BJ (cell line): ENCODE measurements at regions not wholly inside any gene's neighbourhood (a gene's known extent, or its start where the extent isn't known, plus 50 kb on each side); places are given as distances from the start of the nearest gene placed in this dataset. TPM values are rescaled to one million over a fixed set of nuclear protein-coding genes. Genes with fewer than 3 reads are reported as not detected.

ENCODE experiments used
- CTCF ChIA-PET: fragments of 350-600 bp; formaldehyde crosslinking; extraction: SDS; loops from one replicate; lab custom pipeline; 2021; ENCODE audit warnings: antibody characterized with exemption, inconsistent platforms; lab: Yijun Ruan, JAX
- POLR2A ChIA-PET: fragments of 300-600 bp; sonication (Branson Sonifier 250); formaldehyde crosslinking; extraction: SDS; loops from one replicate; lab custom pipeline; 2021; ENCODE audit warnings: antibody characterized with exemption; lab: Charles Lee
- DNase-seq: peaks from one replicate; pipeline ENCODE4 v3.0.0-alpha.2; 2011; ENCODE audit warnings: low read depth
- H3K27me3 ChIP-seq: 2 replicates; pipeline ENCODE4 v1.6.0; 2011; ENCODE audit warnings: low read length; ENCODE audit not compliant: control insufficient read depth, insufficient read depth
- H3K36me3 ChIP-seq: 2 replicates; pipeline ENCODE4 v1.5.1; 2011; ENCODE audit warnings: low read length; ENCODE audit not compliant: control insufficient read depth, insufficient read depth
- H3K4me3 ChIP-seq: 2 replicates; pipeline ENCODE4 v1.5.1; 2011; ENCODE audit warnings: low read depth, mild to moderate bottlenecking, control low read depth, low read length
- small RNA-seq: library from RNA; depleted of rRNA; stranded (forward); fragments of <200 nt; gene quantifications from one replicate; pipeline ENCODE3, GENCODE V24; 2012; ENCODE audit warnings: low replicate concordance, low read depth; ENCODE audit not compliant: insufficient read length
- TF ChIP-seq, protein P1 (sequence below): IDR thresholded peaks from 2 replicates; pipeline ENCODE4 v1.5.1; 2011; ENCODE audit warnings: low read depth, mild to moderate bottlenecking, control low read depth, inconsistent platforms, low read length, moderate library complexity; ENCODE audit not compliant: insufficient read depth

GRCh38 chr11:15912291-15912690, 444.1 kb downstream of the SOX6 start:
- no peak overlapping the region for H3K4me3 ChIP-seq
- TF ChIP-seq, protein P1, sequence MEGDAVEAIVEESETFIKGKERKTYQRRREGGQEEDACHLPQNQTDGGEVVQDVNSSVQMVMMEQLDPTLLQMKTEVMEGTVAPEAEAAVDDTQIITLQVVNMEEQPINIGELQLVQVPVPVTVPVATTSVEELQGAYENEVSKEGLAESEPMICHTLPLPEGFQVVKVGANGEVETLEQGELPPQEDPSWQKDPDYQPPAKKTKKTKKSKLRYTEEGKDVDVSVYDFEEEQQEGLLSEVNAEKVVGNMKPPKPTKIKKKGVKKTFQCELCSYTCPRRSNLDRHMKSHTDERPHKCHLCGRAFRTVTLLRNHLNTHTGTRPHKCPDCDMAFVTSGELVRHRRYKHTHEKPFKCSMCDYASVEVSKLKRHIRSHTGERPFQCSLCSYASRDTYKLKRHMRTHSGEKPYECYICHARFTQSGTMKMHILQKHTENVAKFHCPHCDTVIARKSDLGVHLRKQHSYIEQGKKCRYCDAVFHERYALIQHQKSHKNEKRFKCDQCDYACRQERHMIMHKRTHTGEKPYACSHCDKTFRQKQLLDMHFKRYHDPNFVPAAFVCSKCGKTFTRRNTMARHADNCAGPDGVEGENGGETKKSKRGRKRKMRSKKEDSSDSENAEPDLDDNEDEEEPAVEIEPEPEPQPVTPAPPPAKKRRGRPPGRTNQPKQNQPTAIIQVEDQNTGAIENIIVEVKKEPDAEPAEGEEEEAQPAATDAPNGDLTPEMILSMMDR, result no peak
- ChIA-PET CTCF (no interaction called here), POLR2A (no interaction called here)
- no peaks in the 10 kb centered on the region for H3K36me3 ChIP-seq
- peaks cover 4% of the 10 kb centered on the region for H3K27me3 ChIP-seq
- DNase-seq, result no peak

- Histone ChIP-seq H3K27me3 (peaks cover 4% of the 10 kb centered on the region), H3K4me3 (no peak overlapping the region), H3K36me3 (no peaks in the 10 kb centered on the region)
- ChIA-PET POLR2A (no interaction called here), CTCF (interaction anchor here (0.9 to 1.1 kb wide), 2 partner anchors 11 to 28 kb away, joined by 3 read pairs; no protein-coding TSS in a partner anchor)
- TF ChIP-seq, protein P1, result no peak
- DNase-seq, result no peak
These were observed 443.5 kb downstream of the SOX6 start for GRCh38 chr11:15912825-15913224.

GRCh38 chr11:15913261-15913660, 443.1 kb downstream of the SOX6 start:
- CTCF ChIA-PET, result interaction anchor here (0.6 to 1.1 kb wide), 3 partner anchors 10 to 701 kb away, joined by 3 read pairs; no protein-coding TSS in a partner anchor
- H3K36me3 ChIP-seq, result no peaks in the 10 kb centered on the region
- POLR2A ChIA-PET, result no interaction called here
- H3K27me3 ChIP-seq, result peaks cover 4% of the 10 kb centered on the region
- no peak for DNase-seq
- TF ChIP-seq, protein P1, result no peak
- no peak overlapping the region for H3K4me3 ChIP-seq

Small RNA genes in the stretch of these regions (small RNA-seq; reads per million reads assigned to genes)
- gene RF00324, result not detected
